Liver (tissue), 8 donors: ENCODE measurements at regions not wholly inside any gene's neighbourhood (a gene's known extent, or its start where the extent isn't known, plus 50 kb on each side); places are given as distances from the start of the nearest gene placed in this dataset.

Source experiments
- DNase-seq: peaks from one replicate; pipeline ENCODE4 v3.0.0-alpha.2; 2017; ENCODE audit warnings: low spot score
- H3K27ac ChIP-seq, 2 donors: one replicate each; pipeline ENCODE4 v1.7.0; 2013; ENCODE audit warnings: inconsistent platforms in 2 of 2, low read length in 2 of 2, control low read depth in 1 of 2, low read depth in 1 of 2, mild to moderate bottlenecking in 1 of 2
- H3K27me3 ChIP-seq, 4 donors: one replicate each; pipeline versions ENCODE4 v1.6.1 to v1.7.0; 2013; ENCODE audit warnings: low read length in 3 of 4, inconsistent platforms in 1 of 4, mild to moderate bottlenecking in 1 of 4, moderate library complexity in 1 of 4; ENCODE audit not compliant: control insufficient read depth in 4 of 4, insufficient read depth in 4 of 4
- H3K36me3 ChIP-seq, 4 donors: one replicate each; pipeline versions ENCODE4 v1.6.1 to v1.7.0; 2013; ENCODE audit warnings: low read length in 3 of 4, mild to moderate bottlenecking in 3 of 4, low read depth in 1 of 4, moderate library complexity in 1 of 4; ENCODE audit not compliant: control insufficient read depth in 4 of 4, insufficient read depth in 3 of 4
- H3K4me1 ChIP-seq, 4 donors: one replicate each; pipeline versions ENCODE4 v1.6.1 to v1.7.0; 2013; ENCODE audit warnings: low read length in 3 of 4, mild to moderate bottlenecking in 3 of 4, moderate library complexity in 1 of 4; ENCODE audit not compliant: control insufficient read depth in 4 of 4, insufficient read depth in 4 of 4
- H3K4me3 ChIP-seq, 3 donors: one replicate each; pipeline versions ENCODE4 v1.6.1 to v1.7.0; 2013; ENCODE audit warnings: low read length in 3 of 3, control low read depth in 1 of 3, low read depth in 1 of 3, mild to moderate bottlenecking in 1 of 3
- H3K9ac ChIP-seq, 2 donors: one replicate each; pipeline ENCODE4 v1.7.0; 2013; ENCODE audit warnings: low read length in 2 of 2, mild to moderate bottlenecking in 2 of 2, moderate library complexity in 2 of 2, control low read depth in 1 of 2, low read depth in 1 of 2
- H3K9me3 ChIP-seq, 4 donors: one replicate each; pipeline versions ENCODE4 v1.6.1 to v1.7.0; 2013; ENCODE audit warnings: low read length in 3 of 4; ENCODE audit not compliant: control insufficient read depth in 4 of 4
- FOXA1 ChIP-seq: IDR thresholded peaks from 2 replicates; pipeline ENCODE4 v1.6.1; 2016; ENCODE audit warnings: antibody characterized with exemption
- FOXA2 ChIP-seq: IDR thresholded peaks from 2 replicates; pipeline ENCODE4 v1.6.1; 2016; ENCODE audit warnings: antibody characterized with exemption
- GABPA ChIP-seq, 2 donors: IDR thresholded peaks in 1 of 2; conservative IDR thresholded peaks in 1 of 2; 2 replicates each; pipeline ENCODE4 v1.6.1; 2016; ENCODE audit warnings: antibody characterized with exemption in 2 of 2, mild to moderate bottlenecking in 1 of 2, moderate library complexity in 1 of 2
- HNF4A ChIP-seq, 2 donors: conservative IDR thresholded peaks; 2 replicates each; pipeline ENCODE4 v1.6.1; 2016; ENCODE audit warnings: antibody characterized with exemption in 2 of 2, mild to moderate bottlenecking in 2 of 2
- HNF4G ChIP-seq: IDR thresholded peaks from 2 replicates; pipeline ENCODE4 v1.6.1; 2016; ENCODE audit warnings: antibody characterized with exemption
- JUND ChIP-seq, 2 donors: IDR thresholded peaks; 2 replicates each; pipeline ENCODE4 v1.6.1; 2016; ENCODE audit warnings: antibody characterized with exemption in 2 of 2
- MAX ChIP-seq: IDR thresholded peaks from 2 replicates; pipeline ENCODE4 v1.6.1; 2016; ENCODE audit warnings: antibody characterized with exemption
- RAD21 ChIP-seq, 2 donors: IDR thresholded peaks; 2 replicates each; pipeline ENCODE4 v1.6.1; 2016; ENCODE audit warnings: antibody characterized with exemption in 2 of 2, mild to moderate bottlenecking in 2 of 2
- REST ChIP-seq: IDR thresholded peaks from 2 replicates; pipeline ENCODE4 v1.6.1; 2016; ENCODE audit warnings: antibody characterized with exemption, mild to moderate bottlenecking
- RXRA ChIP-seq, 2 donors: IDR thresholded peaks; 2 replicates each; pipeline ENCODE4 v1.6.1; 2017 to 2018; ENCODE audit warnings: antibody characterized with exemption in 2 of 2, mild to moderate bottlenecking in 1 of 2
- SP1 ChIP-seq: IDR thresholded peaks from 2 replicates; pipeline ENCODE4 v1.6.1; 2018; ENCODE audit warnings: antibody characterized with exemption, mild to moderate bottlenecking
- TAF1 ChIP-seq: conservative IDR thresholded peaks from 2 replicates; pipeline ENCODE4 v1.6.1; 2016; ENCODE audit warnings: antibody characterized with exemption, mild to moderate bottlenecking
- YY1 ChIP-seq: IDR thresholded peaks from 2 replicates; pipeline ENCODE4 v1.6.1; 2016; ENCODE audit warnings: antibody characterized with exemption, mild to moderate bottlenecking
- ZBTB33 ChIP-seq: IDR thresholded peaks from 2 replicates; pipeline ENCODE4 v1.6.1; 2016; ENCODE audit warnings: antibody characterized with exemption
- WGBS: extraction: QIAGEN DNeasy Blood & Tissue Kit; methylation state at CpG from one replicate; pipeline ENCODE4 v1.1.7; 2013; 5-methylcytosine and 5-hydroxymethylcytosine counted together
- TF ChIP-seq, protein P1 (sequence below): IDR thresholded peaks from 2 replicates; pipeline ENCODE4 v1.6.1; 2016; ENCODE audit warnings: antibody characterized with exemption
- TF ChIP-seq, protein P2 (sequence below): fragments of 150-350 bp; IDR thresholded peaks from 2 replicates; pipeline ENCODE4 v1.5.1; 2017; ENCODE audit warnings: improper control_type of control experiment, low read depth, low read length; ENCODE audit not compliant: missing input control
- donor health status: healthy.
- donor health status: healthy.
- donor health status: healthy.
- donor health status: healthy.
- donor health status: healthy.

- H3K4me1 ChIP-seq, result no peaks in the 10 kb centered on the region
- H3K4me3 ChIP-seq, result no peak overlapping the region
- DNase-seq, result no peak
- H3K36me3 ChIP-seq, result no peaks in the 10 kb centered on the region
- TF ChIP-seq YY1, result no peak
- no peak for TF ChIP-seq REST
- TF ChIP-seq, protein P1, sequence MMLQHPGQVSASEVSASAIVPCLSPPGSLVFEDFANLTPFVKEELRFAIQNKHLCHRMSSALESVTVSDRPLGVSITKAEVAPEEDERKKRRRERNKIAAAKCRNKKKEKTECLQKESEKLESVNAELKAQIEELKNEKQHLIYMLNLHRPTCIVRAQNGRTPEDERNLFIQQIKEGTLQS, result no peak
- TF ChIP-seq ZBTB33, result no peak
- TF ChIP-seq RAD21 (IDR thresholded peaks at IDR 0.05), result no peak
- H3K9ac ChIP-seq, result no peak overlapping the region
- 90% methylated on average over 3 of the region's 3 CpGs for WGBS
- no peak overlapping the region for H3K27ac ChIP-seq
- H3K9me3 ChIP-seq, result no peaks in the 10 kb centered on the region
- H3K27me3 ChIP-seq, result no peaks in the 10 kb centered on the region
Observed at GRCh38 chr1:82487778-82488177, 687.0 kb downstream of the ADGRL2 start.

GRCh38 chr1:82486969-82487368, 686.2 kb downstream of the ADGRL2 start:
- Histone ChIP-seq H3K4me3 (no peak overlapping the region), H3K36me3 (no peaks in the 10 kb centered on the region), H3K27me3 (no peaks in the 10 kb centered on the region), H3K4me1 (no peaks in the 10 kb centered on the region), H3K9ac (no peak overlapping the region), H3K9me3 (no peaks in the 10 kb centered on the region), H3K27ac (no peak overlapping the region)
- TF ChIP-seq FOXA1 (no peak), TAF1 (no peak), HNF4G (no peak), HNF4A (conservative IDR thresholded peaks at IDR 0.05) (no peak), RXRA (IDR thresholded peaks at IDR 0.05) (no peak), JUND (IDR thresholded peaks at IDR 0.05) (no peak), FOXA2 (no peak), GABPA (IDR thresholded peaks at IDR 0.05 in 1 of 2, conservative IDR thresholded peaks at IDR 0.05 in 1 of 2) (no peak), SP1 (no peak)
- DNase-seq, result no peak

- no peak overlapping the region for H3K4me3 ChIP-seq
- no peak for TF ChIP-seq FOXA2
- TF ChIP-seq MAX, result no peak
- TF ChIP-seq, protein P2, sequence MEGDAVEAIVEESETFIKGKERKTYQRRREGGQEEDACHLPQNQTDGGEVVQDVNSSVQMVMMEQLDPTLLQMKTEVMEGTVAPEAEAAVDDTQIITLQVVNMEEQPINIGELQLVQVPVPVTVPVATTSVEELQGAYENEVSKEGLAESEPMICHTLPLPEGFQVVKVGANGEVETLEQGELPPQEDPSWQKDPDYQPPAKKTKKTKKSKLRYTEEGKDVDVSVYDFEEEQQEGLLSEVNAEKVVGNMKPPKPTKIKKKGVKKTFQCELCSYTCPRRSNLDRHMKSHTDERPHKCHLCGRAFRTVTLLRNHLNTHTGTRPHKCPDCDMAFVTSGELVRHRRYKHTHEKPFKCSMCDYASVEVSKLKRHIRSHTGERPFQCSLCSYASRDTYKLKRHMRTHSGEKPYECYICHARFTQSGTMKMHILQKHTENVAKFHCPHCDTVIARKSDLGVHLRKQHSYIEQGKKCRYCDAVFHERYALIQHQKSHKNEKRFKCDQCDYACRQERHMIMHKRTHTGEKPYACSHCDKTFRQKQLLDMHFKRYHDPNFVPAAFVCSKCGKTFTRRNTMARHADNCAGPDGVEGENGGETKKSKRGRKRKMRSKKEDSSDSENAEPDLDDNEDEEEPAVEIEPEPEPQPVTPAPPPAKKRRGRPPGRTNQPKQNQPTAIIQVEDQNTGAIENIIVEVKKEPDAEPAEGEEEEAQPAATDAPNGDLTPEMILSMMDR, result no peak
- no peak for TF ChIP-seq HNF4G
- TF ChIP-seq, protein P1, result no peak
- no peak for TF ChIP-seq SP1
- no peak for TF ChIP-seq YY1
- no peak overlapping the region for H3K9ac ChIP-seq
- no peaks in the 10 kb centered on the region for H3K27me3 ChIP-seq
- H3K27ac ChIP-seq, result no peak overlapping the region
- 92% methylated on average over 5 of the region's 5 CpGs for WGBS
- no peaks in the 10 kb centered on the region for H3K36me3 ChIP-seq
- H3K9me3 ChIP-seq, result no peaks in the 10 kb centered on the region
- no peaks in the 10 kb centered on the region for H3K4me1 ChIP-seq
- DNase-seq, result no peak
Observed at GRCh38 chr1:82486468-82486867, 685.7 kb downstream of the ADGRL2 start.
